GM12865 (cell line): ENCODE measurements at regions not wholly inside any gene's neighbourhood (a gene's known extent, or its start where the extent isn't known, plus 50 kb on each side); places are given as distances from the start of the nearest gene placed in this dataset.

Source experiments
- DNase-seq: peaks from one replicate; pipeline ENCODE4 v3.0.0; 2010; ENCODE audit warnings: low read depth
- H3K4me3 ChIP-seq: 2 replicates; pipeline ENCODE4 v1.5.1; 2011; ENCODE audit warnings: mild to moderate bottlenecking, low read depth, low read length, control low read depth
- TF ChIP-seq, protein P1 (sequence below): IDR thresholded peaks from 2 replicates; pipeline ENCODE4 v1.5.1; 2011; ENCODE audit warnings: low read length, control low read depth, low read depth, inconsistent platforms; ENCODE audit not compliant: insufficient read depth; ENCODE audit errors: missing control alignments

DNA sequence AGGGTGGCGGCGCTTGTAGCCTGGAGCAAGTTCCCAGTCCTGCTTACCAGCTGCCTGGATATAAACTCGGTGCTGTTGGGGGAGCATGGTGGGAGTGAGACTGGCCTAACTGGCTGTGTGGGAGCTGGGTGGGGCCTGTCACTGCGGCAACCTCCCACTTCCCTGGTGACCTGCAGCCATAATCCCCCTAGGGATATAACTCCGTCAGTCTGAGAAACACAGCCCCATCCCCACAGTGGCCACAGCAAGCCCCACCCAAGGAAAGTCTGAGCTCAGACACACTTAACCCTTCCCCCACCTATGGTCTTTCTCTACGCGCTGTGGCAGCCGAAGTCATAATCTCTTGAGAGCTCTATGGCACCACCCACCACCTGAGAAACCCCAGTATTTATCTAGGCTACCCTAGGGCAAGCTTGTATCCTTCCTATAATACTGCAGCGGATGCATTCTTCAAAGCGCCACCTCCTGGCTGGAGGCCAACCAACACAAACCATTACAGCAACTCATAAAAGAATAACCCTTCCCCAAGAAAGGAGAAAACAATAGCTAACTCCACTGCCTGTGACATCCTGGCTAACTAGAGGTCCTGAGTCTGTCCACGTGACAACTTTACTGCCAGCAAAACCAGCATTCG, 57.4 kb downstream of the ZNF648 start:
- H3K4me3 ChIP-seq, result no peak overlapping the region
- TF ChIP-seq, protein P1, sequence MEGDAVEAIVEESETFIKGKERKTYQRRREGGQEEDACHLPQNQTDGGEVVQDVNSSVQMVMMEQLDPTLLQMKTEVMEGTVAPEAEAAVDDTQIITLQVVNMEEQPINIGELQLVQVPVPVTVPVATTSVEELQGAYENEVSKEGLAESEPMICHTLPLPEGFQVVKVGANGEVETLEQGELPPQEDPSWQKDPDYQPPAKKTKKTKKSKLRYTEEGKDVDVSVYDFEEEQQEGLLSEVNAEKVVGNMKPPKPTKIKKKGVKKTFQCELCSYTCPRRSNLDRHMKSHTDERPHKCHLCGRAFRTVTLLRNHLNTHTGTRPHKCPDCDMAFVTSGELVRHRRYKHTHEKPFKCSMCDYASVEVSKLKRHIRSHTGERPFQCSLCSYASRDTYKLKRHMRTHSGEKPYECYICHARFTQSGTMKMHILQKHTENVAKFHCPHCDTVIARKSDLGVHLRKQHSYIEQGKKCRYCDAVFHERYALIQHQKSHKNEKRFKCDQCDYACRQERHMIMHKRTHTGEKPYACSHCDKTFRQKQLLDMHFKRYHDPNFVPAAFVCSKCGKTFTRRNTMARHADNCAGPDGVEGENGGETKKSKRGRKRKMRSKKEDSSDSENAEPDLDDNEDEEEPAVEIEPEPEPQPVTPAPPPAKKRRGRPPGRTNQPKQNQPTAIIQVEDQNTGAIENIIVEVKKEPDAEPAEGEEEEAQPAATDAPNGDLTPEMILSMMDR, result no peak
- no peak for DNase-seq

DNA sequence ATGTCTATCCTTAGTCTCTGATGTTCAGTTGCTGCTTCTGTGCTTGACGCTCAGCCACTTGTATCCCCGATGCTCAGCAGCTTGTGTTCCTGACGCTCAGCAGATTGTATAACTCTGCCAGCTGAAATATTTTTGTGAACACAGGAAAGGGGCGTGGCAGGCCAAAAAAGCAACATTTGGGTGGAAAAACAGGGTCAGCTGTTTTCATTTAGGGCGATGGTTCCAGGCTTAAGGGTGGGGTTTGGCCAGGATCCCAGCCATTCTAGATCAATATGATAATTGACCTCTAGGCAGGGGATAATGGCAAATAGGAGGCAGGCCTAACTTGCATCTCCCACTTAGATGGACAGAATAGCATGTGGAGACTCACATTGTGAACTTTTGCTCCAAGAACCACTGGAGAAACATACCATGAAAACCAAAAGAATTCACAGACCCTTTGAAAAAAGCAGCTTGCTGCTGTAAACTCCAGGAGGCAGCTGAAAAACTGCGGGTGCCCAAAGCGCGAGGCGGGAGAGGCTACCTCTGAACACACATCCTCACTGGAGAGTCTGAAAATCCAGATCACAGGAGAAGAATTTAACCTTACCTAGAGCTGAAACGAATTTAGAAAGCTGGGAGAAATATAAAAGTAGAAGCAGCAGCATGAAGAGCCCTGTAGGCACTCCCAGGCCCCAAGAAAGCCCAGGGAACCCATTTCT, 58.3 kb downstream of the ZNF648 start:
- DNase-seq, result no peak
- TF ChIP-seq, protein P1, result no peak
- H3K4me3 ChIP-seq, result no peak overlapping the region

DNA sequence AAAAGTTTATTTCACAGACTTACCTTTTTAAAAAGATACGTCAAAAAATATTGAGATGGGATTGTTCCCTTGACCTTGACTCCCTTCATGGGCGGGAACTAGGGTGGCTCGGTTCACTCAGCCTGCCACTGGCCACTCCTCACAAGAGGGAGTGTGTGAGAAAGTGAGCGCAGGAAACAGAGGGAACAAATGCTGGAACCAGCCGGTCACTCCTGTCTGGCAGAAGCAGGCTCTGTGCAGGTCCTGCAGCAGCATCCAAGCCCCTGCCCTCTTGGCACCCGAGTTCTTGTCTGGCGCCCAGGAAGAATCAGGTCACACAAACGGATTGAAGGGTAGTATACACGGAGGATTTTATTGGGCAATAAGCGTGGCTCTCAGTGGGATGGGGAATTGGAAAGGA, 58.9 kb downstream of the ZNF648 start:
- H3K4me3 ChIP-seq, result no peak overlapping the region
- DNase-seq, result no peak
- TF ChIP-seq, protein P1, result no peak

DNA sequence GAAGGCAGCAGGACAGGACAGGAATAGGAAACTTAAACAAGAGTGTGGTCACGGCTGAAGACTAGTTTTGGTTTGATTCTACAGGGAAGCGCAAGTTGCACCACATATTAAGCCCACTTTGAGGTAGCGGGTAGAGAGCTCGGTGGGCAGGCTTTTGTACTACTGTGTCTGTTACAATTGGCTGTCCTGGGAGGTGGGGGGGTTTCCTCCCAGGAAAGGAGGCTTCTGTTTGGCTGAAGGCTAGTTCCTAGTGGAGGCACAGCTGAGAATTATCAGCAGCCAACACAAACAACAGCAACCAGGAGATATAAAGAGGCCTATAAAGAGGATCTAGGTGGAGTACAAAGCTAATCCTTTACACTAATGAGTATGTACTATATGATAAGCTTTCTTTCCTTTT, 62.7 kb downstream of the ZNF648 start:
- TF ChIP-seq, protein P1, result no peak
- no peak for DNase-seq
- H3K4me3 ChIP-seq, result no peak overlapping the region

DNA sequence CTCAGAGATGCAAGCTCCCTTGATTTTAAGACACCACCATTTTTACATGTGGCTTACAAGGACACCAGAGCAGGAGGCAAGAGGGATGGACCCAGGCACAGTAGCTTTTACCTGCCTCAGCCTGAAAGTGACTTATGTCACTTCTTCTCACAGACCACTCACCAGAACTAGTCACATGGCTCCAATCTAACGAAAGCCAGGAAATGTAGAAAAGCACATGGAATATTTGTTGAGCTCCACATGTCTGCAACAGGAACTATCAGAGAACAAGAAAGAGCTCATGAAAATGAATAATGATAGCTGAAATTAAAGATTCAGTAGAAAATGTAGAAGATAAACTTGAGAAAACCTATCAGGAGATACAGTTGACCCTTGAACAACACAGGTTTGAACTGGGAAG, 69.4 kb downstream of the ZNF648 start:
- no peak overlapping the region for H3K4me3 ChIP-seq
- TF ChIP-seq, protein P1, result no peak
- no peak for DNase-seq

DNA sequence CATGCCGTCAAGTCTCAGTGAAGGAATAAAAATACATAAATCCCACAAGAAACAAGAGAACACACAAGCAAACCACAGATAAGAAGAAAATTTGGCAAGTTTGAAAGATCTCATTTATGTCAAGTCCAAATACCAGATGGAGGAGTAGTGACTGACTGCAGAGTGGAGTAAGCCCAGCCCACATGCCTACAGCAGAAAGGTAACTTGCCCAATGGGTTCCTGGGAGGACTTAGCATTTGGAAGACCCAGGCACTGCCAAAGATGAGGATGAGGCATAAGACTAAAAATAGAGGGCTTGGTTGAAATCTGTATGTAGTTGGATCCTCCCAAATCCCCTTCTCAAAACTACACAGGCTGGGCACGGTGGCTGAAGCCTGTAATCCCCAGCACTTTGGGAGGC, 70.8 kb downstream of the ZNF648 start:
- TF ChIP-seq, protein P1, result no peak
- no peak overlapping the region for H3K4me3 ChIP-seq
- no peak for DNase-seq

DNA sequence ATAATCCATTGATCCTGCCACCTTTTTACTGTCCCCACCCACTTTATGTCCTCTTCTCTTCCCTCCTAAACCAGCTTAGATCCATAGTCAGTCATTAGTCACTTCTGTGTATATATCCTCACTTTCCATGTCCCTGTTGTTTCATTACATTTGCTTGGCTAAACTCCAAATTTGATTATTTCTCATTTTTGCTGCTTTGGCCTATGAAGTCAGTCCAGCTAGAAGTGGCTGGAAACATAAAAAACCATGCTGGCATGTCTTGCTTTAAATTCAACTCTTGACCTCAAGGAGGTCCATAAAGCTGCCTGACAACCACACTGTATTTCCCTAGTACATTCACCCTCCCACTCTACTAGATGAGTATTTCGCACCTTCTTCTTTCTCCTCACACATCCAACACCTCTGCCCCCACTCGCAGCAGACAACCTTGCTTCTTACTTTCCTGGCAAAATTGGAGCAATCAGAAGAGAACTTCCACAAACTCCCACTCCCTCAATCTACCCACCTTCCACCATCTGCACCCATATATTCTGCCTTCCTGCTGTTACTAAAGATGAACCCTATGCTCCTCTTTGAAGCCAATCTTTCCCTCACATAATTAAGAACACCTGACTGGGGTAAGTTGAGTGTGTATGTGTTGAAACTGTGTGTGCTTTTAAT, 72.1 kb downstream of the ZNF648 start:
- DNase-seq, result no peak
- TF ChIP-seq, protein P1, result no peak
- H3K4me3 ChIP-seq, result no peak overlapping the region
